A549 (cell line): ENCODE measurements at regions not wholly inside any gene's neighbourhood (a gene's known extent, or its start where the extent isn't known, plus 50 kb on each side); places are given as distances from the start of the nearest gene placed in this dataset.

Source experiments
- CEBPB ChIP-seq, 2 experiments: fragments of >200 bp in 1 of 2; sonication (Bioruptor Twin) in 1 of 2; formaldehyde crosslinking in 1 of 2; IDR thresholded peaks; 2 replicates each; pipeline ENCODE4 v1.6.1; 2012 to 2016
- CHD4 ChIP-seq: fragments of 200-600 bp; sonication (generic); IDR thresholded peaks from 2 replicates; pipeline ENCODE4 v1.6.1; 2016; ENCODE audit warnings: antibody characterized with exemption, mild to moderate bottlenecking, borderline replicate concordance
- EP300 ChIP-seq, 2 experiments: fragments of >200 bp; sonication (Bioruptor Twin); formaldehyde crosslinking; IDR thresholded peaks; 2 replicates in 1 of 2; 3 replicates in 1 of 2; pipeline ENCODE4 v1.6.1; 2016 to 2017
- HDAC2 ChIP-seq: fragments of 200-600 bp; sonication (generic); IDR thresholded peaks from 2 replicates; pipeline ENCODE4 v1.6.1; 2016
- MAFK ChIP-seq: fragments of 450-650 bp; IDR thresholded peaks from 2 replicates; pipeline ENCODE4 v1.6.1; 2014; ENCODE audit not compliant: partially characterized antibody
- NR3C1 ChIP-seq: fragments of >200 bp; sonication (Bioruptor Twin); formaldehyde crosslinking; IDR thresholded peaks from 3 replicates; pipeline ENCODE4 v1.6.1; 2017
- POLR2A ChIP-seq: IDR thresholded peaks from 2 replicates; pipeline ENCODE4 v1.6.1; 2012; ENCODE audit warnings: mild to moderate bottlenecking, low read length
- ZNF302 ChIP-seq: fragments of 250-450 bp; sonication (Bioruptor Pico); IDR thresholded peaks from 2 replicates; pipeline ENCODE4 v1.9.0; 2021; ENCODE audit warnings: inconsistent platforms, mild to moderate bottlenecking, moderate library complexity
- TF ChIP-seq, protein P1 (sequence below): fragments of >200 bp; sonication (Bioruptor Twin); formaldehyde crosslinking; IDR thresholded peaks from 3 replicates; pipeline ENCODE4 v1.5.1; 2016
- TF ChIP-seq, protein P2 (sequence below): fragments of 250-450 bp; sonication (Bioruptor Pico); IDR thresholded peaks from 2 replicates; pipeline ENCODE4 v1.5.0; 2021; ENCODE audit warnings: mild to moderate bottlenecking, moderate library complexity, borderline replicate concordance

DNA sequence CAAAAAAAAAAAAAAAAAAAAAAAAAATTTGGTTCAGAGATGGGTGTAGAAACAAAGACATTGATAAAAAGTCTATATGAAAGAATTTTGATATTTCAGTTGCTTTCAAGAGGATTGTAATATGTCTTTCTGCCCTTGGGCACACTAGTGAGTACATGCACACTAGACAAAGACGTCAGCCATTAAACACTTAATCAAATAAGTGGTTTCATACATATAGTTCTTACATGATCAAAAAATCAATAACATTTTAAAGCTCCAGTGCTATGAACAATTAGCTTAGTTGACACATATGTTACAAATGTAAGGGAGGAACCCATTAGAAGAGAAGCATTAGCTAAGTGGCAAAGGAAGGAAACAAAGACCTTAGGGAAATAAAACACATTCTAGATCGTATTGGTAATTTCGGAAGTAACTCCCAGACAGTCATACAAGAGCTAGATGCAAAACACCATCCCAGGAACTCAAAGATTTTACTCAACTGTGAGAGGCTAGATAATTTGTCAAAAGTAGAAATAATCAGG, 84.5 kb upstream of the MAN2A1 start:
- TF ChIP-seq ZNF302 (CRISPR knock-in tag) (no peak), CEBPB (IDR thresholded peaks at IDR 0.05) (no peak), HDAC2 (no peak), CHD4 (no peak), POLR2A (no peak), MAFK (no peak), EP300 (IDR thresholded peaks at IDR 0.05) (no peak), NR3C1 (no peak)
- TF ChIP-seq, protein P1, sequence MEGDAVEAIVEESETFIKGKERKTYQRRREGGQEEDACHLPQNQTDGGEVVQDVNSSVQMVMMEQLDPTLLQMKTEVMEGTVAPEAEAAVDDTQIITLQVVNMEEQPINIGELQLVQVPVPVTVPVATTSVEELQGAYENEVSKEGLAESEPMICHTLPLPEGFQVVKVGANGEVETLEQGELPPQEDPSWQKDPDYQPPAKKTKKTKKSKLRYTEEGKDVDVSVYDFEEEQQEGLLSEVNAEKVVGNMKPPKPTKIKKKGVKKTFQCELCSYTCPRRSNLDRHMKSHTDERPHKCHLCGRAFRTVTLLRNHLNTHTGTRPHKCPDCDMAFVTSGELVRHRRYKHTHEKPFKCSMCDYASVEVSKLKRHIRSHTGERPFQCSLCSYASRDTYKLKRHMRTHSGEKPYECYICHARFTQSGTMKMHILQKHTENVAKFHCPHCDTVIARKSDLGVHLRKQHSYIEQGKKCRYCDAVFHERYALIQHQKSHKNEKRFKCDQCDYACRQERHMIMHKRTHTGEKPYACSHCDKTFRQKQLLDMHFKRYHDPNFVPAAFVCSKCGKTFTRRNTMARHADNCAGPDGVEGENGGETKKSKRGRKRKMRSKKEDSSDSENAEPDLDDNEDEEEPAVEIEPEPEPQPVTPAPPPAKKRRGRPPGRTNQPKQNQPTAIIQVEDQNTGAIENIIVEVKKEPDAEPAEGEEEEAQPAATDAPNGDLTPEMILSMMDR: no peak
- TF ChIP-seq, protein P2, sequence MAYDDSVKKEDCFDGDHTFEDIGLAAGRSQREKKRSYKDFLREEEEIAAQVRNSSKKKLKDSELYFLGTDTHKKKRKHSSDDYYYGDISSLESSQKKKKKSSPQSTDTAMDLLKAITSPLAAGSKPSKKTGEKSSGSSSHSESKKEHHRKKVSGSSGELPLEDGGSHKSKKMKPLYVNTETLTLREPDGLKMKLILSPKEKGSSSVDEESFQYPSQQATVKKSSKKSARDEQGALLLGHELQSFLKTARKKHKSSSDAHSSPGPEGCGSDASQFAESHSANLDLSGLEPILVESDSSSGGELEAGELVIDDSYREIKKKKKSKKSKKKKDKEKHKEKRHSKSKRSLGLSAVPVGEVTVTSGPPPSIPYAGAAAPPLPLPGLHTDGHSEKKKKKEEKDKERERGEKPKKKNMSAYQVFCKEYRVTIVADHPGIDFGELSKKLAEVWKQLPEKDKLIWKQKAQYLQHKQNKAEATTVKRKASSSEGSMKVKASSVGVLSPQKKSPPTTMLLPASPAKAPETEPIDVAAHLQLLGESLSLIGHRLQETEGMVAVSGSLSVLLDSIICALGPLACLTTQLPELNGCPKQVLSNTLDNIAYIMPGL (CRISPR knock-in tag): no peak
